ENCODE measurements at regions not wholly inside any gene's neighbourhood (a gene's known extent, or its start where the extent isn't known, plus 50 kb on each side); places are given as distances from the start of the nearest gene placed in this dataset.

- no peak for DNase-seq (ENCODE audit: low read depth)
Measured at GRCh38 chr4:46441136-46441859, 51.4 kb upstream of the GABRA2 start.
